CD4-positive, alpha-beta T cell (primary cell): ENCODE measurements at regions not wholly inside any gene's neighbourhood (a gene's known extent, or its start where the extent isn't known, plus 50 kb on each side); places are given as distances from the start of the nearest gene placed in this dataset.

ENCODE experiments used
- ATAC-seq: fragments of 200-7000 bp; cut with Tn5 transposase; one replicate; pipeline ENCODE4 v1.10.0; 2022; ENCODE audit warnings: mild to moderate bottlenecking; ENCODE audit not compliant: poor library complexity
- CTCF ChIA-PET: fragments of 350-600 bp; sonication (Branson Sonifier 250); formaldehyde crosslinking; loops from one replicate; lab custom pipeline; 2021; ENCODE audit warnings: antibody characterized with exemption, inconsistent platforms; lab: Charles Lee
- POLR2A ChIA-PET: fragments of 350-600 bp; sonication (Branson Sonifier 250); formaldehyde crosslinking; loops from one replicate; lab custom pipeline; 2021; ENCODE audit warnings: antibody characterized with exemption, inconsistent platforms; lab: Charles Lee
- DNase-seq, 14 experiments: peaks; one replicate each; pipeline ENCODE4 v3.0.0-alpha.2; 2013 to 2020; ENCODE audit warnings: mixed read lengths in 2 of 14
- H3K27ac ChIP-seq, 2 donors: one replicate each; pipeline versions ENCODE4 v1.5.1 to v1.7.0; 2013; ENCODE audit warnings: low read length in 2 of 2, low read depth in 1 of 2, mild to moderate bottlenecking in 1 of 2
- H3K27me3 ChIP-seq, 2 experiments: 1 replicate in 1 of 2; 2 replicates in 1 of 2; pipeline versions ENCODE4 v1.6.1 to v1.7.0; 2013; ENCODE audit warnings: low read length in 2 of 2, control low read depth in 1 of 2, mild to moderate bottlenecking in 1 of 2, moderate library complexity in 1 of 2; ENCODE audit not compliant: insufficient read depth in 2 of 2, control insufficient read depth in 1 of 2
- H3K36me3 ChIP-seq: one replicate; pipeline ENCODE4 v1.6.1; 2013; ENCODE audit warnings: low read length, control low read depth; ENCODE audit not compliant: insufficient read depth
- H3K4me1 ChIP-seq: one replicate; pipeline ENCODE4 v1.6.1; 2013; ENCODE audit warnings: low read length, control low read depth; ENCODE audit not compliant: insufficient read depth
- H3K4me3 ChIP-seq: one replicate; pipeline ENCODE4 v1.5.1; 2013; ENCODE audit warnings: mild to moderate bottlenecking, low read length, moderate library complexity
- H3K9me3 ChIP-seq, 2 experiments: 1 replicate in 1 of 2; 2 replicates in 1 of 2; pipeline versions ENCODE4 v1.6.1 to v1.7.0; 2013; ENCODE audit warnings: low read length in 2 of 2, mild to moderate bottlenecking in 2 of 2, control low read depth in 1 of 2, moderate library complexity in 1 of 2; ENCODE audit not compliant: control insufficient read depth in 1 of 2, insufficient read depth in 1 of 2
- H3K27ac Mint-ChIP-seq: one replicate; pipeline ENCODE4 v1.8.0; 2020; ENCODE audit warnings: mixed read lengths
- H3K27me3 Mint-ChIP-seq: one replicate; pipeline ENCODE4 v1.8.0; 2021; ENCODE audit warnings: mixed read lengths
- H3K36me3 Mint-ChIP-seq: one replicate; pipeline ENCODE4 v1.8.0; 2021; ENCODE audit warnings: low read depth, mixed read lengths
- H3K4me1 Mint-ChIP-seq: one replicate; pipeline ENCODE4 v1.8.0; 2021; ENCODE audit warnings: low read depth, mixed read lengths
- H3K4me3 Mint-ChIP-seq: one replicate; pipeline ENCODE4 v1.8.0; 2020; ENCODE audit warnings: mild to moderate bottlenecking, mixed read lengths
- H3K9me3 Mint-ChIP-seq: one replicate; pipeline ENCODE4 v1.8.0; 2020; ENCODE audit warnings: mixed read lengths
- intact Hi-C, 2 experiments: fragments of 100-400 bp; cut with DNase I in 1 of 2; cut with micrococcal nuclease in 1 of 2; formaldehyde crosslinking; loops; one replicate each; pipeline versions ENCODE4 v1.15.1 to v1.9.0; 2023 to 2025; cut with DNase I, micrococcal nuclease
- TF ChIP-seq, protein P1 (sequence below): fragments of 200-600 bp; IDR thresholded peaks from one replicate; pipeline ENCODE4 v1.8.0; 2022; ENCODE audit warnings: antibody characterized with exemption, mild to moderate bottlenecking

DNA sequence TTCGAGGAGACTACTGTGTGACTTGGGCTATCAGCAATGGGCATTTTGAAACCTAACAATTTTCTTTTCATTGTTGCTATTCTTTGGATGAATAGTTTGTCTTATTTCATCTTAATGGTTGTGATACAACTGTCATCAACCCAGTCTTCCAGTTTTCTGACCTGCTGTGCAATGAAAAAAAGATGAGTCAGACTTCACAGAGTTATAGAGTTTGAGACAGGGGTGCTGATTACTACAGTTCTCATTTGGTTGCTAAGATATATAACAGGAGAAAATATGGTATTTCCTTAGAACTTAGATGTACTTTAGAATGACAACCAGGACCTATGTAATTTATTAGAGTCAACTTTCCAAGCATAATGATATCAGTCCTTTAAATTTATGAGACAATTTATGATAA is 564.4 kb upstream of the NUDT12 start:
- TF ChIP-seq, protein P1, sequence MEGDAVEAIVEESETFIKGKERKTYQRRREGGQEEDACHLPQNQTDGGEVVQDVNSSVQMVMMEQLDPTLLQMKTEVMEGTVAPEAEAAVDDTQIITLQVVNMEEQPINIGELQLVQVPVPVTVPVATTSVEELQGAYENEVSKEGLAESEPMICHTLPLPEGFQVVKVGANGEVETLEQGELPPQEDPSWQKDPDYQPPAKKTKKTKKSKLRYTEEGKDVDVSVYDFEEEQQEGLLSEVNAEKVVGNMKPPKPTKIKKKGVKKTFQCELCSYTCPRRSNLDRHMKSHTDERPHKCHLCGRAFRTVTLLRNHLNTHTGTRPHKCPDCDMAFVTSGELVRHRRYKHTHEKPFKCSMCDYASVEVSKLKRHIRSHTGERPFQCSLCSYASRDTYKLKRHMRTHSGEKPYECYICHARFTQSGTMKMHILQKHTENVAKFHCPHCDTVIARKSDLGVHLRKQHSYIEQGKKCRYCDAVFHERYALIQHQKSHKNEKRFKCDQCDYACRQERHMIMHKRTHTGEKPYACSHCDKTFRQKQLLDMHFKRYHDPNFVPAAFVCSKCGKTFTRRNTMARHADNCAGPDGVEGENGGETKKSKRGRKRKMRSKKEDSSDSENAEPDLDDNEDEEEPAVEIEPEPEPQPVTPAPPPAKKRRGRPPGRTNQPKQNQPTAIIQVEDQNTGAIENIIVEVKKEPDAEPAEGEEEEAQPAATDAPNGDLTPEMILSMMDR, result no peak
- Histone ChIP-seq H3K36me3 (no peaks in the 10 kb centered on the region), H3K27ac (no peak overlapping the region), H3K4me3 (no peak overlapping the region), H3K9me3 (no peaks in the 10 kb centered on the region), H3K4me1 (no peaks in the 10 kb centered on the region), H3K27me3 (no peaks in the 10 kb centered on the region)
- CTCF ChIA-PET, result no interaction called here
- Mint-ChIP-seq H3K9me3 (peaks cover 14% of the 10 kb centered on the region), H3K27me3 (no peaks in the 10 kb centered on the region), H3K27ac (no peak overlapping the region), H3K4me3 (no peak overlapping the region), H3K4me1 (no peaks in the 10 kb centered on the region), H3K36me3 (no peaks in the 10 kb centered on the region)
- ATAC-seq (no peak), DNase-seq (no peak)
- POLR2A ChIA-PET, result no interaction called here
- intact Hi-C loops, result no loop called here

DNA sequence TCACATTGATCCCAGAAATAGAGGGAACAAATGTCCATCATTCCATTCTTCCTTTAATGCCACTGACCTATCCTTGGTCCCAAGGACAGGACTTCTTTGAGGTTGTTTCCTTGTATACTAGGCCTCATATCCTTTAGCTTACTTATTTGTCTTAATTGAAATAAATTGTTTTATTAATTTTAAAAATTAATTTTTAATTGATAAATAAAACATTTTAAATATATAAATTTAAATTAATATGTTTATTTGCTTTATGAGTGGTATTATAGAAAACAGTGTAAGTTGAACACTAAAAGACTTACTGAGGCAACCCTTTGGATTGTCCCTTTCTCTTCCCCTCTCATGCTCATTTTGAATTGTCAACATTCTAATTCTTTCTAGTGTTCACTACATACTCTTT is 556.9 kb upstream of the NUDT12 start:
- POLR2A ChIA-PET, result no interaction called here
- no peak for ATAC-seq
- H3K36me3 Mint-ChIP-seq, result no peaks in the 10 kb centered on the region

DNA sequence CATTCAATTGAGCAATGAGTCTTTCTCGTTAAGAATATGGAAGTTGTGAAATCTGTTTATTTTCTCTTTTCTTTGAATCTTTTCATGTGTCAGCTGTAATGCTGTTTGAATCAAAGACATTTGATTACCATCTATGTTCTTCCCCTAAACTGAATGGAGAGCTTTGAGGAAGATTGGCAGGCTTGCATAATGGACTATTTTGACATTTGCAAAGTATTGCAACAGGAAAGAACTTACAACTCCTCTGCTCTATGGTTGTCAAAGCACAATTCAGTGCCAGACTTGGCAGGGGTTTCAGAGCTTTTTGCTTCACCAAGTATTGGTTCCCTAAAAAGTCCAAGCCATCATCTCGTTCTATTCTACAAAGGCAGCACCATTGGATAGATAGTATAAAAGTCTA is 549.0 kb upstream of the NUDT12 start:
- H3K9me3 Mint-ChIP-seq, result peaks cover 16% of the 10 kb centered on the region
- H3K27me3 Mint-ChIP-seq, result no peaks in the 10 kb centered on the region
- H3K4me3 ChIP-seq, result no peak overlapping the region
- H3K4me3 Mint-ChIP-seq, result no peak overlapping the region
- no peaks in the 10 kb centered on the region for H3K4me1 Mint-ChIP-seq
- H3K27ac ChIP-seq, result no peak overlapping the region
- no peaks in the 10 kb centered on the region for H3K4me1 ChIP-seq
- TF ChIP-seq, protein P1, result no peak
- H3K36me3 Mint-ChIP-seq, result no peaks in the 10 kb centered on the region
- no peaks in the 10 kb centered on the region for H3K36me3 ChIP-seq
- H3K9me3 ChIP-seq, result no peaks in the 10 kb centered on the region
- H3K27me3 ChIP-seq, result no peaks in the 10 kb centered on the region
- intact Hi-C loops, result no loop called here
- ATAC-seq (no peak), DNase-seq (no peak)
- ChIA-PET CTCF (no interaction called here), POLR2A (no interaction called here)
- H3K27ac Mint-ChIP-seq, result no peak overlapping the region

More for the DNA sequence above, 556.9 kb upstream of the NUDT12 start:
- no peak overlapping the region for H3K4me3 Mint-ChIP-seq
- no peaks in the 10 kb centered on the region for H3K4me1 Mint-ChIP-seq
- CTCF ChIA-PET, result no interaction called here
- Histone ChIP-seq H3K36me3 (no peaks in the 10 kb centered on the region), H3K9me3 (peaks cover 0 to 5% of the 10 kb centered on the region in 2 experiments), H3K27me3 (no peaks in the 10 kb centered on the region), H3K4me1 (no peaks in the 10 kb centered on the region), H3K27ac (no peak overlapping the region), H3K4me3 (no peak overlapping the region)
- no peaks in the 10 kb centered on the region for H3K27me3 Mint-ChIP-seq
- TF ChIP-seq, protein P1, result no peak
- peaks cover 8% of the 10 kb centered on the region for H3K9me3 Mint-ChIP-seq
- no peak for DNase-seq
- no peak overlapping the region for H3K27ac Mint-ChIP-seq
- intact Hi-C loops, result no loop called here
